Gastroesophageal sphincter (tissue), 3 donors: ENCODE measurements at regions not wholly inside any gene's neighbourhood (a gene's known extent, or its start where the extent isn't known, plus 50 kb on each side); places are given as distances from the start of the nearest gene placed in this dataset.

Experiments
- CTCF ChIP-seq, 4 experiments: fragments of 200-600 bp in 2 of 4; fragments of 450-650 bp in 2 of 4; sonication (generic) in 1 of 4; IDR thresholded peaks; one replicate each; pipeline ENCODE4 v1.5.1; 2017 to 2019; ENCODE audit warnings: antibody characterized with exemption in 4 of 4, mild to moderate bottlenecking in 2 of 4, moderate library complexity in 2 of 4
- POLR2A ChIP-seq, 2 donors: fragments of 450-650 bp; IDR thresholded peaks; one replicate each; pipeline ENCODE4 v1.6.1; 2017; ENCODE audit warnings: antibody characterized with exemption in 2 of 2, mild to moderate bottlenecking in 2 of 2, moderate library complexity in 1 of 2
- POLR2AphosphoS5 ChIP-seq: sonication (generic); formaldehyde crosslinking; IDR thresholded peaks from one replicate; pipeline ENCODE4 v1.6.1; 2017; ENCODE audit warnings: antibody characterized with exemption

DNA sequence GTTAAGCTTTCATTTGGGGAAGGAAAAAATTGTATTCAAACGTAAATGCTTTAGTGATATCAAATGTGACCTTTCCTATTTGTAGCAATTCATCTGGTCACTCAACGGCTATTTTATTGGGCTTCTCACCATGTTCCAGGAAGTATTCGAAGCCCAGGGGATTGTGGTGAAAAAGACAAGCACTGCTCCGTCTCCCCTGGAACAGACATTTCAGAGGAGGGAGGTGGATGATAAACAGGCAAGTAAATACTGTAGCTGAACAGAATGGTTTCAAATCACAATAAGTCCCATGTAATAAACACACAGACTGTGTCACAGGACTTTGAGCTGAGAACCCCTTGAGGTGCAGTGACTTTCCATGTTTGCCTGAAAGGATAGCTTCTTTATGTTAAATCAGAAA lies 464.7 kb upstream of the HNRNPA3 start:
- TF ChIP-seq POLR2AphosphoS5 (no peak), CTCF (IDR thresholded peaks at IDR 0.05) (no peak), POLR2A (IDR thresholded peaks at IDR 0.05) (no peak)
